Calu3 (cell line): ENCODE measurements at regions not wholly inside any gene's neighbourhood (a gene's known extent, or its start where the extent isn't known, plus 50 kb on each side); places are given as distances from the start of the nearest gene placed in this dataset.

Experiments
- BruUV-seq: library from RNA; stranded (reverse); fragments of 400-500 nt; replicated peaks from 2 replicates; lab custom pipeline; 2021; lab: Mats Ljungman, UMichigan
- CTCF ChIA-PET: fragments of 300-600 bp; sonication (Branson Sonifier 250); formaldehyde crosslinking; loops from one replicate; lab custom pipeline; 2022; ENCODE audit warnings: antibody characterized with exemption; lab: Charles Lee
- DNase-seq: peaks from one replicate; pipeline ENCODE4 v3.0.0; 2022
- H3K27ac Mint-ChIP-seq: one replicate; pipeline ENCODE4 v1.8.0; 2022; ENCODE audit warnings: mixed read lengths; ENCODE audit not compliant: unreplicated experiment
- H3K27me3 Mint-ChIP-seq: one replicate; pipeline ENCODE4 v1.8.0; 2022; ENCODE audit warnings: mixed read lengths; ENCODE audit not compliant: unreplicated experiment
- H3K36me3 Mint-ChIP-seq: one replicate; pipeline ENCODE4 v1.8.0; 2022; ENCODE audit warnings: mild to moderate bottlenecking, moderate library complexity, mixed read lengths; ENCODE audit not compliant: insufficient read depth, unreplicated experiment
- H3K4me1 Mint-ChIP-seq: one replicate; pipeline ENCODE4 v1.8.0; 2022; ENCODE audit warnings: mild to moderate bottlenecking, low read depth, mixed read lengths; ENCODE audit not compliant: unreplicated experiment
- H3K4me3 Mint-ChIP-seq: one replicate; pipeline ENCODE4 v1.8.0; 2022; ENCODE audit warnings: mild to moderate bottlenecking, low read depth, moderate library complexity, mixed read lengths; ENCODE audit not compliant: unreplicated experiment
- H3K9me3 Mint-ChIP-seq: one replicate; pipeline ENCODE4 v1.8.0; 2022; ENCODE audit warnings: low read depth, mixed read lengths; ENCODE audit not compliant: unreplicated experiment
- intact Hi-C: fragments of 100-400 bp; cut with micrococcal nuclease; formaldehyde crosslinking; loops from one replicate; pipeline ENCODE4 v1.10.0; 2022; ENCODE audit not compliant: unreplicated experiment
- TF ChIP-seq, protein P1 (sequence below): fragments of 200-600 bp; IDR thresholded peaks from one replicate; pipeline ENCODE4 v1.8.0; 2022; ENCODE audit warnings: antibody characterized with exemption; ENCODE audit not compliant: unreplicated experiment

DNA sequence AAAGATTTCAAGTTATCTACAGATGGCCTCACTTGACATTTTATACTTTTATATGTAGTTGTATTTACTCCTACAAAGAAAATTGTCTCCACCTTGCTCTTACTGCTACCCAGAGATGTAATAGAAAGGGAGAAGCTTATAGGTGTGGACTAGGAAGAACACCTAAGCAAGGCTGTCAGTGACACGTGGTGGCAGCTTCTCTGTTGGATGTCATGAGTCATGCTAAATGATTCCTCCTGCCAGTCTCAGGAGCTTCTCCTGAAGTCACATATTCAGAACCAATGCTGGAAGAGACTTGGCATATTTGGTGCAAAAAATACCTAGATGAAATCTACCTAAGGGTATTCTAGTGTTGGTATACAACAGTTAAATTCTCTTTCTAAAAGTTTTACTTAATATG is 184.7 kb downstream of the LRRC3B start:
- Mint-ChIP-seq H3K27me3 (no peaks in the 10 kb centered on the region), H3K36me3 (no peaks in the 10 kb centered on the region), H3K4me1 (no peaks in the 10 kb centered on the region), H3K27ac (no peak overlapping the region), H3K9me3 (peaks cover under 1% of the 10 kb centered on the region), H3K4me3 (no peak overlapping the region)
- TF ChIP-seq, protein P1, sequence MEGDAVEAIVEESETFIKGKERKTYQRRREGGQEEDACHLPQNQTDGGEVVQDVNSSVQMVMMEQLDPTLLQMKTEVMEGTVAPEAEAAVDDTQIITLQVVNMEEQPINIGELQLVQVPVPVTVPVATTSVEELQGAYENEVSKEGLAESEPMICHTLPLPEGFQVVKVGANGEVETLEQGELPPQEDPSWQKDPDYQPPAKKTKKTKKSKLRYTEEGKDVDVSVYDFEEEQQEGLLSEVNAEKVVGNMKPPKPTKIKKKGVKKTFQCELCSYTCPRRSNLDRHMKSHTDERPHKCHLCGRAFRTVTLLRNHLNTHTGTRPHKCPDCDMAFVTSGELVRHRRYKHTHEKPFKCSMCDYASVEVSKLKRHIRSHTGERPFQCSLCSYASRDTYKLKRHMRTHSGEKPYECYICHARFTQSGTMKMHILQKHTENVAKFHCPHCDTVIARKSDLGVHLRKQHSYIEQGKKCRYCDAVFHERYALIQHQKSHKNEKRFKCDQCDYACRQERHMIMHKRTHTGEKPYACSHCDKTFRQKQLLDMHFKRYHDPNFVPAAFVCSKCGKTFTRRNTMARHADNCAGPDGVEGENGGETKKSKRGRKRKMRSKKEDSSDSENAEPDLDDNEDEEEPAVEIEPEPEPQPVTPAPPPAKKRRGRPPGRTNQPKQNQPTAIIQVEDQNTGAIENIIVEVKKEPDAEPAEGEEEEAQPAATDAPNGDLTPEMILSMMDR, result no peak
- CTCF ChIA-PET, result no interaction called here
- no TSS peak for BruUV-seq
- intact Hi-C loops, result no loop called here
- no peak for DNase-seq

DNA sequence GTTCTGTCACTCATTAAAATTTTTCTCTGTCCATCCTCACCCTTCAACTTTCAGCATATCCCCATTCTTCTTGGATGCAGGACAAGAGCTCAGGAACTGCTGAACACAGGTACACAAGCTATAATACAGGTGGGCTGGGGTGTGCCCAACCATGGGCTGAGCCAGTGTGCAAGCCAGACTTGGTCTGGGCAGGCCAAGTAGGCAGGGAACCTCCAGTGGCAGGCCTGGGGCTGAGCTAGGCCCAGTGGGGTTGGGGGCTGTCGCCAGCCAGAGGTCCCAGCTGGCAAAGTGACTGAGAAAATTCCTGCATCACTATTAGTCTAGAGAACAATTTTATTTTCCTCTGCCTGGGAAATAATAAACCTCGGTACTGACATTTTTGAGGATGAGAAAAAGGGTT is 202.9 kb downstream of the LRRC3B start:
- H3K9me3 Mint-ChIP-seq, result peaks cover 5% of the 10 kb centered on the region

DNA sequence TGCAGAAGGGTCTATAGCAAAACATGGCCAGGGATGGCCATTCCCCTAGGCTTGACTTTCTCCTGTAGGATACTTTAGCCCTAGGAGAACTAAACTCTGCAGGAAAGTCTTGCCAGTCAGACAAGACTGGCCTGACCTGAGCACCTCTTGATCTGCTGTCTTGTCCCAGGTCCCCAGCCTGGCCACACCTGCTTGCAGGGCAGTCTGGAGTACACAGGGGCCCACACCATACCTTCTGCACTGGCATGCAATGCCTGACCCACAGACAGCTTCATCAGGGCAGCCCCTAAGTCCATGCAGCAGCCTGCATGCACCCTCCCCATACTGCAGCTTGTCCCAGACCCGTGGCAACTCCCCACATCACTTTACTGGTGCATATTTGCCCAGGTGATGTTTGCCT is 204.6 kb downstream of the LRRC3B start:
- Mint-ChIP-seq H3K27ac (no peak overlapping the region), H3K4me1 (no peaks in the 10 kb centered on the region), H3K4me3 (no peak overlapping the region), H3K9me3 (peaks cover 5% of the 10 kb centered on the region), H3K36me3 (no peaks in the 10 kb centered on the region), H3K27me3 (no peaks in the 10 kb centered on the region)
- TF ChIP-seq, protein P1, result no peak
- no peak for DNase-seq
- intact Hi-C loops, result no loop called here
- no TSS peak for BruUV-seq
- CTCF ChIA-PET, result no interaction called here

More for the DNA sequence above, 202.9 kb downstream of the LRRC3B start:
- H3K36me3 Mint-ChIP-seq, result no peaks in the 10 kb centered on the region
- no TSS peak for BruUV-seq
- H3K4me1 Mint-ChIP-seq, result no peaks in the 10 kb centered on the region
- no peak for DNase-seq
- H3K27ac Mint-ChIP-seq, result no peak overlapping the region
- no peak overlapping the region for H3K4me3 Mint-ChIP-seq
- CTCF ChIA-PET, result no interaction called here
- TF ChIP-seq, protein P1, result no peak
- intact Hi-C loops, result no loop called here
- H3K27me3 Mint-ChIP-seq, result no peaks in the 10 kb centered on the region

DNA sequence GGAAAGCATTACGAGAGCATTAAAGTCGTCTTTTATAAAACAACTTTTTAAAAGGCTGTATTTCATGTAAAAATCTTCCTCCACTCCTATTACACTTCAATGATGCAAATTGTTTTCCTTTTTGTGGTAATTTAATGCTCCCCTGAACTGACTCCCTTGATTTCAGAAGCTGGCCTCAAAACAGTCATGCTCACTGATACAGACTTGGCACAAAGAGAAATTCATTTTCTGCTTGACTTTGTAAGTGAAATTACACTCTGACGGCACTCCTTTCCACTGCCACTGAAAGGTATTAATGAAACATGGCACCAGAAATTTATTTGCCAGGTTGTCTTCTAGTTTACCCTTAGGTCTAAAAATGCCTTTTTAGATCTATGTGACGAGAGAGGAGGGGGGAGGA is 215.5 kb downstream of the LRRC3B start:
- TF ChIP-seq, protein P1, result no peak
- no TSS peak for BruUV-seq
- intact Hi-C loops, result no loop called here
- Mint-ChIP-seq H3K4me3 (no peak overlapping the region), H3K9me3 (peaks cover 5% of the 10 kb centered on the region), H3K27me3 (no peaks in the 10 kb centered on the region), H3K4me1 (peaks cover 11% of the 10 kb centered on the region), H3K27ac (no peak overlapping the region), H3K36me3 (peaks cover 5% of the 10 kb centered on the region)
- CTCF ChIA-PET, result no interaction called here
- no peak for DNase-seq
